Astrocyte (in vitro differentiated cells and primary cell): ENCODE measurements at regions not wholly inside any gene's neighbourhood (a gene's known extent, or its start where the extent isn't known, plus 50 kb on each side); places are given as distances from the start of the nearest gene placed in this dataset.

ENCODE experiments used
- CTCF ChIP-seq: IDR thresholded peaks from 2 replicates; pipeline ENCODE4 v1.5.1; 2011; ENCODE audit warnings: low read depth, mild to moderate bottlenecking, inconsistent platforms, low read length, moderate library complexity; ENCODE audit not compliant: insufficient read depth
- EZH2 ChIP-seq: IDR thresholded peaks from 2 replicates; pipeline ENCODE4 v1.6.1; 2012; ENCODE audit warnings: mild to moderate bottlenecking, low read length, inconsistent platforms; ENCODE audit not compliant: insufficient read depth

GRCh38 chr11:101775033-101775432, 139.8 kb upstream of the CEP126 start:
- no peak for TF ChIP-seq CTCF
- TF ChIP-seq EZH2 = no peak
